Mesothelial cell of epicardium (in vitro differentiated cells): ENCODE measurements at regions not wholly inside any gene's neighbourhood (a gene's known extent, or its start where the extent isn't known, plus 50 kb on each side); places are given as distances from the start of the nearest gene placed in this dataset.

Source experiments
- DNase-seq, 2 experiments: peaks; one replicate each; pipeline ENCODE4 v3.0.0; 2021; ENCODE audit warnings: low spot score in 2 of 2; ENCODE audit not compliant: unreplicated experiment in 2 of 2
- H3K27ac Mint-ChIP-seq: 2 replicates; pipeline ENCODE4 v1.8.0; 2021; ENCODE audit warnings: mixed read lengths
- H3K27me3 Mint-ChIP-seq: 2 replicates; pipeline ENCODE4 v1.8.0; 2021; ENCODE audit warnings: low read depth, mixed read lengths
- H3K36me3 Mint-ChIP-seq: 2 replicates; pipeline ENCODE4 v1.8.0; 2021; ENCODE audit warnings: mixed read lengths
- H3K4me1 Mint-ChIP-seq: 2 replicates; pipeline ENCODE4 v1.8.0; 2021; ENCODE audit warnings: mixed read lengths
- H3K4me3 Mint-ChIP-seq: 2 replicates; pipeline ENCODE4 v1.8.0; 2021; ENCODE audit warnings: mild to moderate bottlenecking, moderate library complexity, mixed read lengths
- H3K9me3 Mint-ChIP-seq: 2 replicates; pipeline ENCODE4 v1.8.0; 2021; ENCODE audit warnings: mixed read lengths
- CTCF ChIP-seq: fragments of 200-600 bp; sonication (generic); IDR thresholded peaks from one replicate; pipeline ENCODE4 v1.5.0; 2021; ENCODE audit warnings: antibody characterized with exemption; ENCODE audit not compliant: unreplicated experiment

GRCh38 chr2:15043336-15044058 is 411.0 kb downstream of the LRATD1 start:
- H3K9me3 Mint-ChIP-seq, result no peaks in the 10 kb centered on the region
- no peaks in the 10 kb centered on the region for H3K4me1 Mint-ChIP-seq
- H3K27me3 Mint-ChIP-seq, result peaks cover 23% of the 10 kb centered on the region
- no peaks in the 10 kb centered on the region for H3K36me3 Mint-ChIP-seq
- DNase-seq, result no peak
- no peak for TF ChIP-seq CTCF
- H3K4me3 Mint-ChIP-seq, result no peak overlapping the region
- H3K27ac Mint-ChIP-seq, result no peak overlapping the region

- peaks cover 23% of the 10 kb centered on the region for H3K27me3 Mint-ChIP-seq
- H3K4me3 Mint-ChIP-seq, result no peak overlapping the region
- TF ChIP-seq CTCF, result no peak
- no peak overlapping the region for H3K27ac Mint-ChIP-seq
- no peaks in the 10 kb centered on the region for H3K9me3 Mint-ChIP-seq
- H3K36me3 Mint-ChIP-seq, result no peaks in the 10 kb centered on the region
- H3K4me1 Mint-ChIP-seq, result no peaks in the 10 kb centered on the region
- no peak for DNase-seq
Observed at GRCh38 chr2:15045054-15045453, 412.5 kb downstream of the LRATD1 start.

GRCh38 chr2:15047184-15047583 is 414.7 kb downstream of the LRATD1 start:
- H3K27ac Mint-ChIP-seq, result no peak overlapping the region
- H3K4me1 Mint-ChIP-seq, result no peaks in the 10 kb centered on the region
- no peak overlapping the region for H3K4me3 Mint-ChIP-seq
- H3K9me3 Mint-ChIP-seq, result no peaks in the 10 kb centered on the region
- H3K27me3 Mint-ChIP-seq, result peaks cover 20% of the 10 kb centered on the region
- TF ChIP-seq CTCF, result no peak
- H3K36me3 Mint-ChIP-seq, result no peaks in the 10 kb centered on the region
- no peak for DNase-seq

- no peak overlapping the region for H3K4me3 Mint-ChIP-seq
- no peaks in the 10 kb centered on the region for H3K36me3 Mint-ChIP-seq
- H3K27ac Mint-ChIP-seq, result no peak overlapping the region
- no peak for TF ChIP-seq CTCF
- no peaks in the 10 kb centered on the region for H3K9me3 Mint-ChIP-seq
- no peak for DNase-seq
- peaks cover 16% of the 10 kb centered on the region for H3K27me3 Mint-ChIP-seq
- H3K4me1 Mint-ChIP-seq, result no peaks in the 10 kb centered on the region
Observed at GRCh38 chr2:15048000-15048399, 415.5 kb downstream of the LRATD1 start.

GRCh38 chr2:15049096-15049993 is 416.8 kb downstream of the LRATD1 start:
- H3K9me3 Mint-ChIP-seq, result no peaks in the 10 kb centered on the region
- H3K4me1 Mint-ChIP-seq, result no peaks in the 10 kb centered on the region
- H3K4me3 Mint-ChIP-seq, result no peak overlapping the region
- peaks cover 16% of the 10 kb centered on the region for H3K27me3 Mint-ChIP-seq
- no peaks in the 10 kb centered on the region for H3K36me3 Mint-ChIP-seq
- H3K27ac Mint-ChIP-seq, result no peak overlapping the region
- no peak for TF ChIP-seq CTCF
- no peak for DNase-seq
